Neuronal stem cell (in vitro differentiated cells): ENCODE measurements at regions not wholly inside any gene's neighbourhood (a gene's known extent, or its start where the extent isn't known, plus 50 kb on each side); places are given as distances from the start of the nearest gene placed in this dataset.

Source experiments
- DNase-seq: peaks from one replicate; pipeline ENCODE4 v3.0.0-alpha.2; 2013; ENCODE audit warnings: low spot score
- H2AFZ ChIP-seq: one replicate; pipeline ENCODE4 v1.6.1; 2013; ENCODE audit warnings: mild to moderate bottlenecking, low read length, inconsistent platforms
- H2AK5ac ChIP-seq: 2 replicates; pipeline ENCODE4 v1.6.1; 2013; ENCODE audit warnings: low read depth, mild to moderate bottlenecking, inconsistent platforms, low read length, moderate library complexity, mixed read lengths
- H2BK120ac ChIP-seq: 2 replicates; pipeline ENCODE4 v1.6.1; 2013; ENCODE audit warnings: low read depth, mild to moderate bottlenecking, inconsistent platforms, low read length, moderate library complexity, mixed read lengths
- H2BK12ac ChIP-seq: one replicate; pipeline ENCODE4 v1.6.1; 2013; ENCODE audit warnings: low read length, inconsistent platforms
- H2BK15ac ChIP-seq: 2 replicates; pipeline ENCODE4 v1.6.1; 2013; ENCODE audit warnings: mild to moderate bottlenecking, low read length, inconsistent platforms, mixed read lengths
- H2BK5ac ChIP-seq: one replicate; pipeline ENCODE4 v1.6.1; 2013; ENCODE audit warnings: inconsistent platforms, mild to moderate bottlenecking, low read length, moderate library complexity
- H3K14ac ChIP-seq: one replicate; pipeline ENCODE4 v1.6.1; 2013; ENCODE audit warnings: low read length, inconsistent platforms
- H3K18ac ChIP-seq: 2 replicates; pipeline ENCODE4 v1.6.1; 2013; ENCODE audit warnings: low read length, inconsistent platforms
- H3K23ac ChIP-seq: 2 replicates; pipeline ENCODE4 v1.6.1; 2013; ENCODE audit warnings: low read depth, mild to moderate bottlenecking, mixed read lengths, low read length, inconsistent platforms; ENCODE audit not compliant: poor library complexity
- H3K27ac ChIP-seq: replicated peaks from 3 replicates; pipeline ENCODE4 v1.5.1; 2013; ENCODE audit warnings: low read length, inconsistent platforms
- H3K27me3 ChIP-seq, 3 experiments: 2 replicates each; pipeline ENCODE4 v1.6.1; 2013; ENCODE audit warnings: low read length in 3 of 3, mild to moderate bottlenecking in 2 of 3, inconsistent platforms in 1 of 3, low read depth in 1 of 3, mixed read lengths in 1 of 3, moderate library complexity in 1 of 3; ENCODE audit not compliant: control insufficient read depth in 3 of 3, insufficient read depth in 3 of 3
- H3K36me3 ChIP-seq, 2 donors: replicated peaks in 1 of 2; 2 replicates each; pipeline ENCODE4 v1.6.1; 2013; ENCODE audit warnings: low read length in 2 of 2; ENCODE audit not compliant: control insufficient read depth in 2 of 2, insufficient read depth in 2 of 2
- H3K4ac ChIP-seq: 2 replicates; pipeline ENCODE4 v1.6.1; 2013; ENCODE audit warnings: inconsistent platforms, mild to moderate bottlenecking, low read length, moderate library complexity
- H3K4me1 ChIP-seq, 2 donors: 1 replicate in 1 of 2; 2 replicates in 1 of 2; pipeline ENCODE4 v1.6.1; 2013; ENCODE audit warnings: low read length in 2 of 2, low read depth in 1 of 2; ENCODE audit not compliant: control insufficient read depth in 2 of 2, insufficient read depth in 1 of 2
- H3K4me2 ChIP-seq: one replicate; pipeline ENCODE4 v1.6.1; 2013; ENCODE audit warnings: mild to moderate bottlenecking, low read length, inconsistent platforms; ENCODE audit not compliant: insufficient read depth, poor library complexity, severe bottlenecking
- H3K4me3 ChIP-seq, 2 donors: 2 replicates each; pipeline ENCODE4 v1.5.1; 2013; ENCODE audit warnings: low read length in 2 of 2, mild to moderate bottlenecking in 2 of 2, inconsistent platforms in 1 of 2, moderate library complexity in 1 of 2
- H3K79me1 ChIP-seq: one replicate; pipeline ENCODE4 v1.6.1; 2013; ENCODE audit warnings: low read depth, mild to moderate bottlenecking, inconsistent platforms, low read length, moderate library complexity
- H3K9ac ChIP-seq: one replicate; pipeline ENCODE4 v1.6.1; 2013; ENCODE audit warnings: mild to moderate bottlenecking, low read depth, low read length, inconsistent platforms; ENCODE audit not compliant: poor library complexity
- H3K9me3 ChIP-seq, 2 donors: replicated peaks in 1 of 2; 2 replicates each; pipeline versions ENCODE3 to v1.6.1; 2013; ENCODE audit warnings: low read length in 2 of 2, mild to moderate bottlenecking in 2 of 2, inconsistent platforms in 1 of 2, low read depth in 1 of 2, mixed read lengths in 1 of 2, moderate library complexity in 1 of 2; ENCODE audit not compliant: control insufficient read depth in 2 of 2, insufficient read depth in 1 of 2
- H4K8ac ChIP-seq: one replicate; pipeline ENCODE4 v1.6.1; 2013; ENCODE audit warnings: low read depth, mild to moderate bottlenecking, inconsistent platforms, low read length, moderate library complexity
- H4K91ac ChIP-seq: one replicate; pipeline ENCODE4 v1.6.1; 2013; ENCODE audit warnings: low read length, low read depth, mild to moderate bottlenecking, inconsistent platforms; ENCODE audit not compliant: poor library complexity
- WGBS, 2 donors: extraction: QIAGEN DNeasy Blood & Tissue Kit; methylation state at CpG; one replicate each; pipeline ENCODE4 v1.1.7; 2013; ENCODE audit warnings: missing lambda C conversion rate in 2 of 2, mixed read lengths in 1 of 2; ENCODE audit not compliant: insufficient read length in 2 of 2, insufficient replicate concordance in 1 of 2; ENCODE audit errors: extremely low coverage in 2 of 2; 5-methylcytosine and 5-hydroxymethylcytosine counted together

DNA sequence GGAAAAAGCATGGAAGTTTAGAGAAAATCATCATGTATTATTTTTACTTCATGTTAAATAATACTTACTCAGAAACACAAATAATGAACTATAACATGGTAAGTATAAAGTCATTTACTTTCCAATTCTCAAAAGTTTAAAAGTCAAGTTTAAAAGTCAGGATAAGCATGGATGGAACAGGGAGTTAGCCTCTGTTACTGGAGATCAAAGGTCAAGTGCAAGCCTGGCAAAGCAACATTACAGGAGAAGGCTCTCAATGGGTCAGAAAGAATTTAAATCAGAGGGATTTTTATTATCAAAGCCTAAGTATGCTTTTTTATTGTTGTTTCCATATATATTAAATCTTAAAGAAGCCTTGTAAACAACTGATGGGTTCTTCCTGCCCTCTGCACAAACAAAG lies 505.4 kb downstream of the KCNA4 start:
- Histone ChIP-seq H3K4me2 (no peak overlapping the region), H2BK15ac (no peak overlapping the region), H4K8ac (no peak overlapping the region), H3K27me3 (no peaks in the 10 kb centered on the region), H4K91ac (no peak overlapping the region), H3K4me1 (no peaks in the 10 kb centered on the region), H3K4me3 (no peak overlapping the region), H3K9ac (no peak overlapping the region), H2AFZ (no peak overlapping the region), H3K14ac (no peak overlapping the region), H3K27ac (no peak overlapping the region), H2BK120ac (no peak overlapping the region), H3K79me1 (no peaks in the 10 kb centered on the region), H2BK5ac (no peak overlapping the region), H3K9me3 (no peaks in the 10 kb centered on the region), H2BK12ac (no peak overlapping the region), H2AK5ac (no peak overlapping the region), H3K36me3 (no peaks in the 10 kb centered on the region), H3K23ac (no peak overlapping the region), H3K18ac (no peak overlapping the region), H3K4ac (no peak overlapping the region)
- no peak for DNase-seq

DNA sequence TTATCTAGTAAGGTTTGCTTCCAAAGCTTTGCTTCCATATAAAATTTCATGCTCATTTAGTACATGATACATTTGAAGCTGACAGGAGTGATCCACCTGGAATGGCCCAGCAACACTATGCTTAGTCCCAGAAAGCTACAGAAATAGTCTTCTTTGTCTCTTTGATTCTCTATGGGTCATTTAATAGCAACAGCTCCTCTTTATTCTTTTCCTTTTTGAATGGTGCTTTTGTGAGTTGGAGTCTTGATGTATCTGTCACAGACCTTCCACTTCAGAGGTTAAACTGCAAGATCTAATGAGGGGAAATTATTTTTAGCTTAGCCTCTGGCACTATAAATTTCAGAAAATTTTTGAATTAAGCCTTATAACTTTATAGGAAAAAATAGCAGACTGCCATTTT lies 509.5 kb downstream of the KCNA4 start:
- H3K27me3 ChIP-seq: no peaks in the 10 kb centered on the region
- H2AK5ac ChIP-seq: no peak overlapping the region
- no peaks in the 10 kb centered on the region for H3K79me1 ChIP-seq
- no peak overlapping the region for H2BK12ac ChIP-seq
- no peak overlapping the region for H2BK120ac ChIP-seq
- no peak overlapping the region for H3K4me3 ChIP-seq
- no peak overlapping the region for H2BK15ac ChIP-seq
- H3K4me2 ChIP-seq: no peak overlapping the region
- H3K4me1 ChIP-seq: no peaks in the 10 kb centered on the region
- H4K8ac ChIP-seq: no peak overlapping the region
- H3K9ac ChIP-seq: no peak overlapping the region
- no peaks in the 10 kb centered on the region for H3K36me3 ChIP-seq
- H3K27ac ChIP-seq: no peak overlapping the region
- H3K23ac ChIP-seq: no peak overlapping the region
- H3K14ac ChIP-seq: no peak overlapping the region
- no peak overlapping the region for H2BK5ac ChIP-seq
- H2AFZ ChIP-seq: no peak overlapping the region
- no peak overlapping the region for H4K91ac ChIP-seq
- H3K18ac ChIP-seq: no peak overlapping the region
- no peaks in the 10 kb centered on the region for H3K9me3 ChIP-seq
- no peak overlapping the region for H3K4ac ChIP-seq
- DNase-seq: peak; percentile 1

- H3K14ac ChIP-seq: no peak overlapping the region
- H2BK12ac ChIP-seq: no peak overlapping the region
- no peaks in the 10 kb centered on the region for H3K9me3 ChIP-seq
- H3K27ac ChIP-seq: no peak overlapping the region
- H3K27me3 ChIP-seq: no peaks in the 10 kb centered on the region
- H3K4me3 ChIP-seq: no peak overlapping the region
- H3K9ac ChIP-seq: no peak overlapping the region
- no peak overlapping the region for H3K23ac ChIP-seq
- no peak overlapping the region for H4K8ac ChIP-seq
- H2BK5ac ChIP-seq: no peak overlapping the region
- H4K91ac ChIP-seq: no peak overlapping the region
- no peaks in the 10 kb centered on the region for H3K79me1 ChIP-seq
- H3K4ac ChIP-seq: no peak overlapping the region
- H3K18ac ChIP-seq: no peak overlapping the region
- H3K4me2 ChIP-seq: no peak overlapping the region
- WGBS, 2 donors: no CpG with 5 or more reads among the region's 3 CpGs
- H2BK15ac ChIP-seq: no peak overlapping the region
- no peak overlapping the region for H2BK120ac ChIP-seq
- no peak overlapping the region for H2AK5ac ChIP-seq
- no peak for DNase-seq
- no peaks in the 10 kb centered on the region for H3K36me3 ChIP-seq
- H2AFZ ChIP-seq: no peak overlapping the region
- no peaks in the 10 kb centered on the region for H3K4me1 ChIP-seq
Observed at GRCh38 chr11:29495676-29496075, 521.2 kb downstream of the KCNA4 start.

DNA sequence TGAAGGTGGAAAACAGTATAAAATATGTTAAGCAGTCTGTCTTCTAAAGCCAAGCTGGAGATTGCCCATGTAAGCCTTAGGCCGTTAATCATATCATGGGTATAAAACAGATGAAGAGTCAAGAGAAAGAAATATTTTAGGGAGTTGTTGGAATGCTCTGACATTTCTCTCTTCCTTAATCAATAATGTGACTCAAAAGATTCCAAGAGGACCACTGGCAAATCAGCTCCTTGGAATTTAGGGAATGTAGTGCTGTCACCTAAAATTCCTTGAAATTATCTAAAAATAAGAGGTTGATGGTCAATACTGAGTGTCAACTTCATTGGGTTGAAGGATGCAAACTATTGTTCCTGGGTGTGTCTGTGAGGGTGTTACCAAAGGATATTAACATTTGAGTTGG lies 525.9 kb downstream of the KCNA4 start:
- H3K36me3 ChIP-seq: no peaks in the 10 kb centered on the region
- H3K4me1 ChIP-seq: no peaks in the 10 kb centered on the region
- no CpG with 5 or more reads among the region's 1 CpG for WGBS, 2 donors
- H3K9me3 ChIP-seq: no peaks in the 10 kb centered on the region
- H3K27ac ChIP-seq: no peak overlapping the region
- H4K91ac ChIP-seq: no peak overlapping the region
- no peaks in the 10 kb centered on the region for H3K79me1 ChIP-seq
- H2BK5ac ChIP-seq: no peak overlapping the region
- no peak overlapping the region for H3K4me2 ChIP-seq
- no peak overlapping the region for H3K23ac ChIP-seq
- H3K14ac ChIP-seq: no peak overlapping the region
- H4K8ac ChIP-seq: no peak overlapping the region
- no peak overlapping the region for H3K4ac ChIP-seq
- no peak overlapping the region for H3K18ac ChIP-seq
- no peak overlapping the region for H2BK12ac ChIP-seq
- H3K9ac ChIP-seq: no peak overlapping the region
- no peaks in the 10 kb centered on the region for H3K27me3 ChIP-seq
- no peak overlapping the region for H2BK120ac ChIP-seq
- no peak for DNase-seq
- no peak overlapping the region for H2AFZ ChIP-seq
- H3K4me3 ChIP-seq: no peak overlapping the region
- no peak overlapping the region for H2AK5ac ChIP-seq
- no peak overlapping the region for H2BK15ac ChIP-seq
